ENCODE measurements at regions not wholly inside any gene's neighbourhood (a gene's known extent, or its start where the extent isn't known, plus 50 kb on each side); places are given as distances from the start of the nearest gene placed in this dataset.
"Not testable (repeated sequence)": the region's sequence is repeated elsewhere in the genome, so short reads cannot be mapped to it uniquely, and the experiment has no call there.

DNA sequence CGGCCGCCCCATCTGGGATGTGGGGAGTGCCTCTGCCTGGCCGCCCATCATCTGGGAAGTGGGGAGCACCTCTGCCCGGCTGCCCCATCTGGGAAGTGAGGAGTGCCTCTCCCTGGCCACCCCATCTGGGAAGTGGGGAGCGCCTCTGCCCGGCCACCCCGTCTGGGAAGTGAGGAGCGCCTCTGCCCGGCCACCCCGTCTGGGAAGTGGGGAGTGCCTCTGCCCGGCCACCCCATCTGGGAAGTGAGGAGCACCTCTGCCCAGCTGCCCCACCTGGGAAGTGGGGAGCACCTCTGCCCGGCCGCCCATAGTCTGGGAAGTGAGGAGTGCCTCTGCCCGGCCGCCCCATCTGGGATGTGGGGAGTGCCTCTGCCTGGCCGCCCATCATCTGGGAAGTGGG, 91.7 kb upstream of the ZNF519 start:
- H3K9me3 ChIP-seq; intact Hi-C loops (cut with DNase I; ENCODE audit: low total_unique reads): not testable (repeated sequence)

DNA sequence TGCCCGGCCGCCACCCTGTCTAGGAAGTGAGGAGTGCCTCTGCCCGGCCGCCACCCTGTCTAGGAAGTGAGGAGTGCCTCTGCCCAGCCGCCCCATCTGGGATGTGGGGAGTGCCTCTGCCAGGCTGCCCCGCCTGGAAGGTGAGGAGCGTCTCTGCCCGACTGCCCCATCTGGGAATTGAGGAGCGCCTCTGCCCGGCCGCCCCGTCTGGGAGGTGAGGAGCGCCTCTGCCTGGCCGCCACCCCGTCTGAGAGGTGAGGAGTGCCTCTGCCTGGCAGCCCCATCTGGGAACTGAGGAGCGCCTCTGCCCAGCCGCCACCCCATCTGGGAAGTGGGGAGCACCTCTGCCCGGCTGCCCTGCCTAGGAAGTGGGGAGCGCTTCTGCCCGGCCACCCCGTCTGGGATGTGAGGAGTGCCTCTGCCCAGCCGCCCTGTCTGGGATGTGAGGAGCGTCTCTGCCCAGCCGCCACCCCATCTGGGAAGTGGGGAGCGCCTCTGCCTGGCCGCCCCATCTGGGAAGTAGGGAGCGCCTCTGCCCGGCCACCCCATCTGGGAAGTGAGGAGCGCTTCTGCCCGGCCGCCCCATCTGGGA, 91.1 kb upstream of the ZNF519 start:
- H3K27ac ChIP-seq; DNase-seq; H3K27me3 ChIP-seq; H3K4me1 ChIP-seq; in situ Hi-C loops (cut with MboI; ENCODE audit: low pct_ligation_motif_present in 1 of 4, low pct_unique_long_range_greater_than_20kb in 1 of 4, low sequenced_read_pairs in 3 of 4); H3K9me3 ChIP-seq; H3K4me3 ChIP-seq; intact Hi-C loops (cut with DNase I; ENCODE audit: low total_unique reads); H3K36me3 ChIP-seq: not testable (repeated sequence)
- 95% methylated on average over 16 of the region's 31 CpGs; no CpG with 5 or more reads in 1 of the 2 donors for WGBS, 2 donors (ENCODE audit: low coverage in 1 of 2)

More for the DNA sequence above, 91.7 kb upstream of the ZNF519 start:
- H3K4me3 ChIP-seq; in situ Hi-C loops (cut with MboI; ENCODE audit: low pct_ligation_motif_present in 1 of 4, low pct_unique_long_range_greater_than_20kb in 1 of 4, low sequenced_read_pairs in 3 of 4); H3K27me3 ChIP-seq; H3K4me1 ChIP-seq; DNase-seq; H3K27ac ChIP-seq; H3K36me3 ChIP-seq: not testable (repeated sequence)
- 96% methylated on average over 5 of the region's 16 CpGs; no CpG with 5 or more reads in 1 of the 2 donors for WGBS, 2 donors (ENCODE audit: low coverage in 1 of 2)

DNA sequence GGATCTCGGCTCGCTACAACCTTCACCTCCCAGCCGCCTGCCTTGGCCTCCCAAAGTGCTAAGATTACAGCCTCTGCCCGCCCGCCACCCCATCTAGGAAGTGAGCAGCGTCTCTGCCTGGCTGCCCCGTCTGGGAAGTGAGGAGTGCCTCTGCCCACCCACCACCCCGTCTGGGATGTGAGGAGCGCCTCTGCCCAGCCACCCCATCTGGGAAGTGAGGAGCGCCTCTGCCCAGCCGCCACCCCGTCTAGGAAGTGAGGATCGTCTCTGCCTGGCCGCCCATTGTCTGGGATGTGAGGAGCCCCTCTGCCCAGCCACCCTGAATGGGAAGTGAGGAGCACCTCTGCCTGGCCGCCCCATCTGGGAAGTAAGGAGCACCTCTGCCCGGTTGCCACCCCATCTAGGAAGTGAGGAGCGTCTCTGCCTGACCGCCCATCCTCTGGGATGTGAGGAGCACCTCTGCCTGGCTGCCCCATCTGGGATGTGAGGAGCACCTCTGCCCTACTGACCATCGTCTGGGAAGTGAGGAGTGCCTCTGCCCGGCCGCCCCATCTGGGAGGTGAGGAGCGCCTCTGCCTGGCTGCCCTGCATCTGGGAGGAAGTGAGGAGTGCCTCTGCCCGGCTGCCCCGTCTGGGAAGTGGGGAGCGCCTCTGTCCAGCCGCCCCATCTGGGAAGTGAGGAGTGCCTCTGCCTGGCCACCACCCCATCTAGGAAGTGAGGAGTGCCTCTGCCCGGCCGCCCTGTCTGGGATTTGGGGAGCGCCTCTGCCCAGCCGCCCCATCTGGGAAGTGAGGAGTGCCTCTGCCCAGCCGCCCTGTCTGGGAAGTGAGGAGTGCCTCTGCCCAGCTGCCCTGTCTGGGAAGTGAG, 90.4 kb upstream of the ZNF519 start:
- in situ Hi-C loops (cut with MboI; ENCODE audit: low pct_ligation_motif_present in 1 of 4, low pct_unique_long_range_greater_than_20kb in 1 of 4, low sequenced_read_pairs in 3 of 4); intact Hi-C loops (cut with DNase I; ENCODE audit: low total_unique reads); H3K36me3 ChIP-seq; H3K9me3 ChIP-seq; H3K27me3 ChIP-seq; H3K4me1 ChIP-seq; DNase-seq; H3K27ac ChIP-seq; H3K4me3 ChIP-seq: not testable (repeated sequence)
- 94% methylated on average over 30 of the region's 31 CpGs; no CpG with 5 or more reads in 1 of the 2 donors for WGBS, 2 donors (ENCODE audit: low coverage in 1 of 2)

DNA sequence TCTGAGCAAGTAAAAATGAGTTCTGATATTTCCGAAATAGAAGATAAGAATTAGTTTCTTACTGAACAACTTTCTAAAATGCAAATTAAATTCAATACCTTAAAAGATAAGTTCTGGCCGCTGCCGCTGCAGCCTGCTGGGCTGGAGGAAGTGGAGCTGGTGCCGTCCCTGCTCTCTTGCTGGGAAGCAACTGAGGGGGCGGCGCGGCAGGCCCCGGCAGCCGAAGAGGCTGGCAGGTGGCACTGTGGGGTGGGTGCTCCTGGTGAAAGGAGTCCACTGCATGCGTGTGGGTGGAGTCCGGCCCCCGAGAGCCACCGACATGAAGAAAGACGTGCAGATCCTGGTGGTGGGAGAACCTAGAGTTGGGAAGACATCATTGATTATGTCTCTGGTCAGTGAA, 89.5 kb upstream of the ZNF519 start:
- Histone ChIP-seq H3K27ac (no peak overlapping the region), H3K27me3 (no peaks in the 10 kb centered on the region), H3K4me3 (no peak overlapping the region), H3K9me3 (no peaks in the 10 kb centered on the region), H3K36me3 (no peaks in the 10 kb centered on the region), H3K4me1 (no peaks in the 10 kb centered on the region)
- in situ Hi-C loops (cut with MboI; ENCODE audit: low pct_ligation_motif_present in 1 of 4, low pct_unique_long_range_greater_than_20kb in 1 of 4, low sequenced_read_pairs in 3 of 4) = no loop called here
- no peak for DNase-seq
- TF ChIP-seq, protein P1, sequence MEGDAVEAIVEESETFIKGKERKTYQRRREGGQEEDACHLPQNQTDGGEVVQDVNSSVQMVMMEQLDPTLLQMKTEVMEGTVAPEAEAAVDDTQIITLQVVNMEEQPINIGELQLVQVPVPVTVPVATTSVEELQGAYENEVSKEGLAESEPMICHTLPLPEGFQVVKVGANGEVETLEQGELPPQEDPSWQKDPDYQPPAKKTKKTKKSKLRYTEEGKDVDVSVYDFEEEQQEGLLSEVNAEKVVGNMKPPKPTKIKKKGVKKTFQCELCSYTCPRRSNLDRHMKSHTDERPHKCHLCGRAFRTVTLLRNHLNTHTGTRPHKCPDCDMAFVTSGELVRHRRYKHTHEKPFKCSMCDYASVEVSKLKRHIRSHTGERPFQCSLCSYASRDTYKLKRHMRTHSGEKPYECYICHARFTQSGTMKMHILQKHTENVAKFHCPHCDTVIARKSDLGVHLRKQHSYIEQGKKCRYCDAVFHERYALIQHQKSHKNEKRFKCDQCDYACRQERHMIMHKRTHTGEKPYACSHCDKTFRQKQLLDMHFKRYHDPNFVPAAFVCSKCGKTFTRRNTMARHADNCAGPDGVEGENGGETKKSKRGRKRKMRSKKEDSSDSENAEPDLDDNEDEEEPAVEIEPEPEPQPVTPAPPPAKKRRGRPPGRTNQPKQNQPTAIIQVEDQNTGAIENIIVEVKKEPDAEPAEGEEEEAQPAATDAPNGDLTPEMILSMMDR (IDR thresholded peaks at IDR 0.05) = no peak
- no peak for TF ChIP-seq POLR2A (IDR thresholded peaks at IDR 0.05)
- no peak for TF ChIP-seq POLR2AphosphoS5 (IDR thresholded peaks at IDR 0.05)
- no peak for TF ChIP-seq EP300 (IDR thresholded peaks at IDR 0.05; ENCODE audit: low read depth)
- intact Hi-C loops (cut with DNase I; ENCODE audit: low total_unique reads) = no loop called here
- WGBS, 2 donors (ENCODE audit: low coverage in 1 of 2) = 93% methylated on average over 3 to 14 of the region's 14 CpGs

DNA sequence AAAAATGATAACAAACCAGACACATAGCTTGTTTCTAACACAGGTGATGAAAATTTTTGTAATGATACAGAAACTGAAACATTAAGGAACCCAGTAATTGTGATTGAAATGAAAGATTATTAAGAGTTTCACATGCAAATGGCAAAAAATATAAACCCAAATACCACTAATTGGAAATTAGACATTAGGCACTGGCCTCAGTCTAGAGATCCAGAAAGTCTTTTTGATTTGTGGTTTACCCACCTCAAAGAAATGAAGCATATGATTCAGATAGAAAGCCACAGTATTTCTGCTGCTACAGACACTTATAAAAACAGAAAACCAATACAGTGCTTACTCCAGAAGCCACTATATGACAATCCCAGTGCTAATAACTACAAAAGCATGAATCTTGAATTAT, 83.7 kb upstream of the ZNF519 start:
- intact Hi-C loops (cut with DNase I; ENCODE audit: low total_unique reads) = not testable (repeated sequence)

DNA sequence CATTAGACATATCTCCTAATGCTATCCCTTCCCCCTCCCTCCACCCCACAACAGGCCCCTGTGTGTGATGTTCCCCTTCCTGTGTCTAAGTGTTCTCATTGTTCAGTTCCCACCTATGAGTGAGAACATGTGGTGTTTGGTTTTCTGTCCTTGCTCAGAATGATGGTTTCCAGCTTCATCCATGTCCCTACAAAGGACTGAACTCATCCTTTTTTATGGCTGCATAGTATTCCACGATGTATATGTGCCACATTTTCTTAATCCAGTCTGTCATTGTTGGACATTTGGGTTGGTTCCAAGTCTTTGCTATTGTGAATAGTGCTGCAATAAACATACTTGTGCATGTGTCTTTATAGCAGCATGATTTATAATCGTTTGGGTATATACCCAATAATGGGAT, 71.2 kb upstream of the ZNF519 start:
- H3K27ac ChIP-seq; DNase-seq; intact Hi-C loops (cut with DNase I; ENCODE audit: low total_unique reads); in situ Hi-C loops (cut with MboI; ENCODE audit: low pct_ligation_motif_present in 1 of 4, low pct_unique_long_range_greater_than_20kb in 1 of 4, low sequenced_read_pairs in 3 of 4); H3K9me3 ChIP-seq; H3K4me1 ChIP-seq; H3K36me3 ChIP-seq; H3K4me3 ChIP-seq; H3K27me3 ChIP-seq: not testable (repeated sequence)
- WGBS, 2 donors (ENCODE audit: low coverage in 1 of 2) = 76 to 86% methylated on average over 1 to 2 of the region's 2 CpGs

More for the DNA sequence above, 83.7 kb upstream of the ZNF519 start:
- H3K4me3 ChIP-seq; H3K9me3 ChIP-seq; H3K27ac ChIP-seq; DNase-seq; H3K36me3 ChIP-seq; H3K4me1 ChIP-seq; in situ Hi-C loops (cut with MboI; ENCODE audit: low pct_ligation_motif_present in 1 of 4, low pct_unique_long_range_greater_than_20kb in 1 of 4, low sequenced_read_pairs in 3 of 4); H3K27me3 ChIP-seq: not testable (repeated sequence)

DNA sequence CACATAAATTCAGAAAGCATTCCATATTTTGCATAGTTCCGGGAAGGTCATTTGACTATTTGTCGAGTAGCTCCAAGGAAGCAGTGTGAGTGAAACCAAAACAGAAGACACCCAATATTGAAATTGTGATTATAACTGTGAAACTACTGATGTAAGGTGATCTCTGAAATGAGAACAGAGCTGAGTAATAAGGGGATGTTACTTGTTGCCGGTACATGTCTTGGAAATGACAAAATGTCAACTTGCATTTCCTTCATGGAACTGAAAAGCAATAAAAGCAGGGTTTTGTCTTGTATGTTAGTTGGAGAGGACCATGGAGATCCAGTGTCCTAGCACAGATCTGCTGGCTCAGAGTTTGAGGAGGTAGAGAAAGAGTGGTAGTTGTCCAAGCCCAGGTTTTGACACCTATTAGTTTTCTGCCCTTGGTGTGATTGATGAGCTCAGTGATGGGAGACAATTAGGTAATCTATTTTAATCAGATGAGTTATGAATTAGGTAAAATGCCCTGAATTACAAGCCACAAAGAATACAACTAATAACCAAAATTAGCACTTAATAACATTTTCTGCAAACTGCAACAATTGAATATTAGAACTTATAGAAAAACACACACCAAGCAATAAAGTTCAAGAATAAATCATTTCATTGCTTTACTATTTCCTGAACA, 58.7 kb upstream of the ZNF519 start:
- H3K4me1 ChIP-seq; intact Hi-C loops (cut with DNase I; ENCODE audit: low total_unique reads); H3K27me3 ChIP-seq; H3K4me3 ChIP-seq; H3K9me3 ChIP-seq; H3K36me3 ChIP-seq; DNase-seq; in situ Hi-C loops (cut with MboI; ENCODE audit: low pct_ligation_motif_present in 1 of 4, low pct_unique_long_range_greater_than_20kb in 1 of 4, low sequenced_read_pairs in 3 of 4); H3K27ac ChIP-seq: not testable (repeated sequence)
- 77 to 93% methylated on average over 2 to 3 of the region's 3 CpGs for WGBS, 2 donors (ENCODE audit: low coverage in 1 of 2)
